ENCODE measurements at regions not wholly inside any gene's neighbourhood (a gene's known extent, or its start where the extent isn't known, plus 50 kb on each side); places are given as distances from the start of the nearest gene placed in this dataset.

GRCh38 chr7:42685911-42686310 lies 226.0 kb downstream of the C7orf25 start:
- Histone ChIP-seq H3K4me1 (ENCODE audit: insufficient read depth, low read length) (peaks cover 17% of the 10 kb centered on the region; the same call in 1 of the 2 replicates), H3K27ac (ENCODE audit: insufficient read length, low read depth, low read length) (no peak overlapping the region), H3K4ac (ENCODE audit: low read depth, low read length) (no peak overlapping the region), H3K79me1 (ENCODE audit: insufficient read depth, low read depth, low read length, poor library complexity, severe bottlenecking) (no peaks in the 10 kb centered on the region), H4K20me1 (ENCODE audit: control insufficient read depth, insufficient read depth, insufficient read length) (no peaks in the 10 kb centered on the region), H4K8ac (replicated peaks; ENCODE audit: insufficient read length, low read depth, low read length) (no peak overlapping the region), H2BK12ac (ENCODE audit: insufficient read length, low read depth, low read length) (no peak overlapping the region), H3K9ac (ENCODE audit: extremely low read depth, insufficient read length, low read length) (no peak overlapping the region), H3K9me3 (ENCODE audit: control insufficient read depth, low read depth, low read length) (no peaks in the 10 kb centered on the region), H3K18ac (ENCODE audit: insufficient read length, low read depth, low read length) (no peak overlapping the region), H2BK120ac (ENCODE audit: low read depth, low read length, poor library complexity, severe bottlenecking) (no peak overlapping the region), H3K27me3 (ENCODE audit: insufficient read depth, low read length) (peaks cover 3% of the 10 kb centered on the region; the same call in 1 of the 2 replicates), H3K4me2 (ENCODE audit: insufficient read depth, insufficient read length, low read length) (no peak overlapping the region), H2AK5ac (ENCODE audit: insufficient read length, low read length) (no peak overlapping the region), H2BK5ac (ENCODE audit: insufficient read length, low read length) (no peak overlapping the region), H3K79me2 (ENCODE audit: insufficient read depth, low read length) (no peaks in the 10 kb centered on the region), H3K23me2 (ENCODE audit: insufficient read length, low read depth, low read length, poor library complexity, severe bottlenecking) (no peaks in the 10 kb centered on the region), H3K56ac (ENCODE audit: insufficient read length, low read depth, low read length) (no peak overlapping the region), H3K23ac (ENCODE audit: insufficient read length, low read depth, low read length) (no peak overlapping the region), H3T11ph (ENCODE audit: low read length) (no peak overlapping the region), H2BK20ac (ENCODE audit: low read depth, low read length, poor library complexity, severe bottlenecking) (no peak overlapping the region), H4K91ac (ENCODE audit: insufficient read length, low read depth, low read length) (no peak overlapping the region), H2AFZ (ENCODE audit: low read length) (no peak overlapping the region), H4K5ac (ENCODE audit: insufficient read length, low read depth, low read length) (no peak overlapping the region), H3K14ac (ENCODE audit: insufficient read depth, low read length) (no peak overlapping the region), H2BK15ac (ENCODE audit: low read depth, low read length) (no peak overlapping the region)
- peaks cover 41 to 47% of the 10 kb centered on the region in 2 experiments for H3K4me1 Mint-ChIP-seq
- WGBS (ENCODE audit: extremely low coverage, insufficient read length, low lambda C conversion rate): no CpG with 5 or more reads among the region's 9 CpGs
- H3K36me3 Mint-ChIP-seq (ENCODE audit: insufficient read depth in 1 of 3, low read depth in 3 of 3): peaks cover 0 to 6% (median under 1%) of the 10 kb centered on the region in 3 experiments; a peak in 4 of 7 replicates
- H3K27ac Mint-ChIP-seq: peak overlapping the region in 1 of 3 experiments; percentile 5; a peak in 1 of 7 replicates
- peaks cover 39% of the 10 kb centered on the region for H3K27me3 Mint-ChIP-seq (ENCODE audit: low read depth)
- peaks cover 0 to 6% of the 10 kb centered on the region in 2 experiments; a peak in 2 of 5 replicates for H3K9me3 Mint-ChIP-seq
- DNase-seq: no peak
- peak overlapping the region; percentile 10 to 19; a peak in 2 of 5 replicates for H3K4me3 Mint-ChIP-seq
- TF ChIP-seq CTCF (conservative IDR thresholded peaks at IDR 0.05): no peak
